Fibroblast of villous mesenchyme (primary cell): ENCODE measurements at regions not wholly inside any gene's neighbourhood (a gene's known extent, or its start where the extent isn't known, plus 50 kb on each side); places are given as distances from the start of the nearest gene placed in this dataset.

Source experiments
- DNase-seq: peaks from one replicate; pipeline ENCODE4 v3.0.0-alpha.2; 2010; ENCODE audit warnings: low read depth
- H3K4me3 ChIP-seq: 2 replicates; pipeline ENCODE4 v1.5.1; 2011; ENCODE audit warnings: low read depth, mild to moderate bottlenecking, low read length
- TF ChIP-seq, protein P1 (sequence below): IDR thresholded peaks from 2 replicates; pipeline ENCODE4 v1.5.1; 2012; ENCODE audit warnings: low read depth, mild to moderate bottlenecking, low read length; ENCODE audit not compliant: insufficient read depth

DNA sequence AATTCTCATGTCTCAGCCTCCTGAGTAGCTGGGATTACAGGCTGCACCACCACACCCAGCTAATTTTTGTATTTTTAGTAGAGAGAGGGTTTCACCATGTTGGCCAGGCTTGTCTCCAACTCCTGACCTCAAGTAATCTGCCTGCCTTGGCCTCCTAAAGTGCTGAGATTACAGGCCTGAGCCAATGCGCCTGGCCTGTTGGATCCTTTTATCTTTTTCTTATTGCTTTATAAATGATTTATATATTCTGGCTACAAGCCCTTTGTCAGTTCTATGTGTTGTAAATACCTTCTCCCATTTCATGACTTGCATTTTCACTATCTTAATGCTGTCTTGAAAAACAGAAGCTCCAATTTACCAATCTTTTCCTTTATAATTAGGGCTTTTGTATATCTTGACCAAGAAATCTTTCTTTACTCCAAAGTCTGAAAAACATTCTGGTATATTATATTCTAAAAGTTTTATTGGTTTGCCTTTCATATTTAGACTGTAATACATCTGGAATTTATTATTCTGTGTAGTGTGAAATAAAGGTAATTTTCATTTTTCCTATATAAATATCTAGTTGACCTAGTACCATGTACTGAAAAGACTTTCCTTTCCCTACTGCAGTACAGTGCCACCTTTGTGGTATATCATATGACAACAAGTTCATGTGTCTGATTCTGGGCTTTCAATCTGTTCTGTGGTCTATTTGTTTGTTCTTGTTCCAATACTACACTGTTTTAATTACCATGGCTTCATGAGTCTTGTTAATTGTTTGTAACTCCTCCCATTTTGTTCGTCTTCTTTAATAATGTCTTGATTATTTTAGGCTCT lies 52.9 kb upstream of the RNU6-1 start:
- DNase-seq: peak; percentile 87
- no peak overlapping the region for H3K4me3 ChIP-seq
- TF ChIP-seq, protein P1, sequence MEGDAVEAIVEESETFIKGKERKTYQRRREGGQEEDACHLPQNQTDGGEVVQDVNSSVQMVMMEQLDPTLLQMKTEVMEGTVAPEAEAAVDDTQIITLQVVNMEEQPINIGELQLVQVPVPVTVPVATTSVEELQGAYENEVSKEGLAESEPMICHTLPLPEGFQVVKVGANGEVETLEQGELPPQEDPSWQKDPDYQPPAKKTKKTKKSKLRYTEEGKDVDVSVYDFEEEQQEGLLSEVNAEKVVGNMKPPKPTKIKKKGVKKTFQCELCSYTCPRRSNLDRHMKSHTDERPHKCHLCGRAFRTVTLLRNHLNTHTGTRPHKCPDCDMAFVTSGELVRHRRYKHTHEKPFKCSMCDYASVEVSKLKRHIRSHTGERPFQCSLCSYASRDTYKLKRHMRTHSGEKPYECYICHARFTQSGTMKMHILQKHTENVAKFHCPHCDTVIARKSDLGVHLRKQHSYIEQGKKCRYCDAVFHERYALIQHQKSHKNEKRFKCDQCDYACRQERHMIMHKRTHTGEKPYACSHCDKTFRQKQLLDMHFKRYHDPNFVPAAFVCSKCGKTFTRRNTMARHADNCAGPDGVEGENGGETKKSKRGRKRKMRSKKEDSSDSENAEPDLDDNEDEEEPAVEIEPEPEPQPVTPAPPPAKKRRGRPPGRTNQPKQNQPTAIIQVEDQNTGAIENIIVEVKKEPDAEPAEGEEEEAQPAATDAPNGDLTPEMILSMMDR: no peak

DNA sequence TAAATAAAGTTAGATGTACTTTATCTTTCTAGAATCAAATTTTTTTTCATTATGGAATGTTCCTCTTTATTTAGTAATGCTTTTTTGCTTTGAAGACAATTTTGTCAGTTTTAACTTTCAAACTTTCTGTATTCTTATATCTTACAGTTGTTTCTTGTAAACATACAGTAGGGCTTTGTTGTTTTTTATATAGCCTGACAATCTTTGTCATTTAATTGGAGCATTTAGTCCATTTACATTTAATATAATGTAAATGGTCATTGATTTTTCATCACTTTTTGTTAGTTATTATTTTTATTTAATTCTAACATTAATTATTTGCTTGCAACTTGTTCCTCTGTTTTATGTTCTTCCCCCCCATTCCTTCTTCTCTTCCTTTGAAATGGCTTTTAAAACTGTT lies 55.4 kb upstream of the RNU6-1 start:
- DNase-seq: no peak
- no peak overlapping the region for H3K4me3 ChIP-seq
- TF ChIP-seq, protein P1: no peak

DNA sequence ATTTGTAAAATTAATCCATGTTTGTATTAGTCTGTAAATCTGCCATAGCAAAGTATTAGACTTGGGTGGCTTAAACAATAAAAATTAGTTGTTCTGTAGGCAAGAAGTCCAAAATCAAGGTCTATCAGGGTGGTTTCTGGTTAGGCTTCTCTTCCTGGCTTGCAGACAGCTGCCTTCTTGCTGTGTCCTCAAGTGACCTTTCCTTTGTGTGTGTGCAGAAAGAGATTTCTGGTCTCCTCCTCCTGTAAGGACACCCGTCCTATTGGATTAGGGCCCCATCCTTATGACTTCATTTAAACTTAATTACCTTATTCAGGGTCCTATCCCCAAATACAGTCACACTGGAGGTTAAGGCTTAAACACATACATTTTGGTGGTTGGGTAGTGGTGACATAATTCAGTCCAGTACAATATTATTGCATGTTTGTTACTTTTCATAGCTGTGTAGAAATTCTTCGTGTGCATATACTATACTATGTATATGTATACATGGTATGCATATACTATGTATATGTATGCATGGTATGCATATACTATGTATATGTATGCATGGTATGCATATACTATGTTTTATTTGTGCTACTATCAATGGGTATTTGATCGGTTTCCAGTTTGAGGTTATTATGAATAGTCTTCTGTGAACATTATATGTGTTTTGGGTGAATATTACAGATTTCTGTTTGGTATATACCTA lies 57.9 kb upstream of the RNU6-1 start:
- peak; percentile 23 for DNase-seq
- H3K4me3 ChIP-seq: no peak overlapping the region
- TF ChIP-seq, protein P1: no peak

DNA sequence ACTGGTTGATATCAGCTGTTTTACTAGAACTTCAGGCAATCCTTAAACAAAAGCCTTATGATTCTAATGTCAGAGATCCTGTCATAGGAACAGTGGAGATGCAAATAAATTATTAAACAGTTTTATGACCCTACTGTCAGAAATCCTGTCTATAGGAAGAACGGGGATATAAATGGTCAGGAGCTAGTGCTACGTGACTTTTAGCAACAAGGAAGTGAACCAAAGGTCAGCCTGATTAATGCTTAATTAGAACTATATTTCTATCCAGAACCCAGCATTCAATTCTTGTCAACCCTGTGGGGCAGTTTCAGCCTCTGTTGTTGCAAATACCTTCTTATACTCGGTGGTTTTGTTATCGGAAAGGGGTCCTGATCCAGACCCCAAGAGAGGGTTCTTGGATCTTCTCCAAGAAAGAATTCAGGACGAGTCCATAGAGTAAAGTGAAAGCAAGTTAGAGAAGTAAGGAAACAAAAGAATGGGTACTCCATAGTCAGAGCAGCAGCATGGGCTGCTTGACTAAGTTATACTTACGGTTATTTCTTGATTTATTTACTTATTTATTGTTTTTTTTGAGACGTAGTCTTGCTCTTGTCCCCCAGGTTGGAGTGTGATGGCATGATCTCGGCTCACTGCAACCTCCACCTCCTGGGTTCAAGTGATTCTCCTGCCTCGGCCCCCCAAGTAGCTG lies 59.9 kb upstream of the RNU6-1 start:
- H3K4me3 ChIP-seq: no peak overlapping the region
- TF ChIP-seq, protein P1: no peak
- DNase-seq: no peak

DNA sequence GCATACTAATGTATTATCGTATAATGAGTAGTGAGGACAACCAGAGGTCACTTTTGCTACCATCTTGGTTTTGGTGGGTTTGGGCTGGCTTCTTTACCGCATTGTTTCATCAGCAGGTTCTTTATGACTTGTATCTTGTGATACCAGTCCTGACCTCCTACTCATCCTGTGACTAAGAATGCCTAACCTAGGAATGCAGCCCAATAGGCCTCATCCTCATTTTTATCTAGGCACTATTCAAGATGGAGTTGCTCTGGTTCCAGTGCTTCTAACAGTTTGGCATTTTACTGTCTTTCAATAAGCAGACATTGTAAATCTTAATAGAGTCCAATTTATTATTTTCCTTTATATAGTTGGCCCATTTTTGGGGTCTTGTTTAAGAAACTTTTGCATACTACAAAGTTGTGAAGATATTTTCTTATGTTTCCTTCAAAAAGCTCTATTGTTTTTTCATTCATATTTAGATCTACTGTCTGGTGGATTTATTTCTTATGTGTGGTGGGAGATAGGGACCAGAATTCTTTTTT lies 60.8 kb upstream of the RNU6-1 start:
- TF ChIP-seq, protein P1: no peak
- no peak overlapping the region for H3K4me3 ChIP-seq
- DNase-seq: no peak

DNA sequence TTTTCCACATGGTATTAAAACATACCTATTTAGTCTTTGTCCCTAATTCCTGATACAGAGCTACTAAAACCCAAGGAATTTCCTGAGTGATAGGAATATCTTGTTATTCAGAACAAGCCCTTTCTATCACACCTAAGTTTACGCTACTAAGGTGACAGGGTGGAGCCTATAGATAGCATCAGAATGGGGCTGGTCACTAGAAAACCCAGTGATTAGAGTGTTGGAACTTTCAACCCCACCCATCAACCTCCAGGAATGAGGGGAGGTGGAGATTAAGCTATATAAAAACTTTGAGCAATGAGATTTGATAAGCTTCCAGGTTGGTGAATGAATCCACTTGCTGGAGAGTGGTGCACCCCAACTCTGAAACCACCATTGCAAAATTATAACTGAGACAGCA lies 62.1 kb upstream of the RNU6-1 start:
- TF ChIP-seq, protein P1: no peak
- H3K4me3 ChIP-seq: no peak overlapping the region
- no peak for DNase-seq
